GM19240 (cell line): ENCODE measurements at regions not wholly inside any gene's neighbourhood (a gene's known extent, or its start where the extent isn't known, plus 50 kb on each side); places are given as distances from the start of the nearest gene placed in this dataset.
A peak's percentile ranks its signal among the peaks of the same experiment; 100 is the strongest.

ENCODE experiments used
- DNase-seq: peaks from one replicate; pipeline ENCODE4 v3.0.0; 2011; ENCODE audit warnings: low spot score; ENCODE audit not compliant: insufficient read length

- no peak for DNase-seq
Observed at GRCh38 chr6:71478834-71479541, 190.4 kb downstream of the OGFRL1 start.

- DNase-seq: no peak
Observed at GRCh38 chr6:71480577-71480976, 192.0 kb downstream of the OGFRL1 start.

GRCh38 chr6:71481011-71481410, 192.4 kb downstream of the OGFRL1 start:
- DNase-seq: no peak

- no peak for DNase-seq
Observed at GRCh38 chr6:71481801-71482200, 193.2 kb downstream of the OGFRL1 start.

- DNase-seq: no peak
Observed at GRCh38 chr6:71482742-71483141, 194.1 kb downstream of the OGFRL1 start.

GRCh38 chr6:71486461-71486860, 197.8 kb downstream of the OGFRL1 start:
- DNase-seq: no peak

GRCh38 chr6:71488186-71488585, 199.6 kb downstream of the OGFRL1 start:
- DNase-seq: no peak

GRCh38 chr6:71489736-71490135, 201.1 kb downstream of the OGFRL1 start:
- no peak for DNase-seq

- DNase-seq: no peak
Observed at GRCh38 chr6:71490876-71491275, 202.3 kb downstream of the OGFRL1 start.

GRCh38 chr6:71491844-71492243, 203.2 kb downstream of the OGFRL1 start:
- DNase-seq: no peak

GRCh38 chr6:71492668-71493067, 204.1 kb downstream of the OGFRL1 start:
- DNase-seq: no peak

- DNase-seq: peak; percentile 19
Observed at GRCh38 chr6:71496018-71496721, 207.6 kb downstream of the OGFRL1 start.

GRCh38 chr6:71496722-71497033, 208.1 kb downstream of the OGFRL1 start:
- no peak for DNase-seq

GRCh38 chr6:71498638-71499037, 210.0 kb downstream of the OGFRL1 start:
- no peak for DNase-seq

GRCh38 chr6:71499667-71500066, 211.1 kb downstream of the OGFRL1 start:
- DNase-seq: no peak

GRCh38 chr6:71502168-71502567, 213.6 kb downstream of the OGFRL1 start:
- no peak for DNase-seq

GRCh38 chr6:71502956-71503355, 214.3 kb downstream of the OGFRL1 start:
- DNase-seq: no peak

- no peak for DNase-seq
Observed at GRCh38 chr6:71507183-71507582, 218.6 kb downstream of the OGFRL1 start.

- no peak for DNase-seq
Observed at GRCh38 chr6:71509191-71510005, 220.8 kb downstream of the OGFRL1 start.

- peak; percentile 19 for DNase-seq
Observed at GRCh38 chr6:71510057-71510713, 221.6 kb downstream of the OGFRL1 start.

GRCh38 chr6:71510856-71511255, 222.2 kb downstream of the OGFRL1 start:
- no peak for DNase-seq

GRCh38 chr6:71512256-71512655, 223.6 kb downstream of the OGFRL1 start:
- no peak for DNase-seq
